GM10266 (cell line): ENCODE measurements at regions not wholly inside any gene's neighbourhood (a gene's known extent, or its start where the extent isn't known, plus 50 kb on each side); places are given as distances from the start of the nearest gene placed in this dataset.

Experiments used
- DNase-seq: peaks from one replicate; pipeline ENCODE4 v3.0.0; 2012; ENCODE audit errors: extremely low spot score
- TF ChIP-seq, protein P1 (sequence below): IDR thresholded peaks from 2 replicates; pipeline ENCODE4 v1.5.1; 2012; ENCODE audit warnings: mild to moderate bottlenecking, low read depth; ENCODE audit not compliant: control insufficient read depth, insufficient read depth; ENCODE audit errors: missing control alignments

DNA sequence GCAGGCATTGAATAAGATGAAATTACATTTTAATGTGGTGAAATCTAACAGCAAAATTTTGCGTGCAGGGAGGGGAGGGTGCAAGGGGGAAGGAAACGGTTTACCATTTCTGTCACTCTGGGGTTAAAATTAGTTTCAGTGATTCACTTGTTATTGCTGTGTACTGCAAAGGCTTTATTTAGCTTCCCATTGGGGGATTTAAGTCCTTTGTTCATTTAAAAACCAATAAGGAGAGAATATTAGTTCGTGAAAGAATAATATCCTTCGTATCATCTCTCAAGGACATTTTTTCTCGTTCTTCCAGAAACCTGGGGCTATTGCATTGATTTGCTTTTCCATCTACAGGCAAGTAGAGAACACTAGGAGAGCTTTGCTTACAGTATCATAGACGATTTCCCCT is 667.8 kb upstream of the RGMB start:
- no peak for DNase-seq
- TF ChIP-seq, protein P1, sequence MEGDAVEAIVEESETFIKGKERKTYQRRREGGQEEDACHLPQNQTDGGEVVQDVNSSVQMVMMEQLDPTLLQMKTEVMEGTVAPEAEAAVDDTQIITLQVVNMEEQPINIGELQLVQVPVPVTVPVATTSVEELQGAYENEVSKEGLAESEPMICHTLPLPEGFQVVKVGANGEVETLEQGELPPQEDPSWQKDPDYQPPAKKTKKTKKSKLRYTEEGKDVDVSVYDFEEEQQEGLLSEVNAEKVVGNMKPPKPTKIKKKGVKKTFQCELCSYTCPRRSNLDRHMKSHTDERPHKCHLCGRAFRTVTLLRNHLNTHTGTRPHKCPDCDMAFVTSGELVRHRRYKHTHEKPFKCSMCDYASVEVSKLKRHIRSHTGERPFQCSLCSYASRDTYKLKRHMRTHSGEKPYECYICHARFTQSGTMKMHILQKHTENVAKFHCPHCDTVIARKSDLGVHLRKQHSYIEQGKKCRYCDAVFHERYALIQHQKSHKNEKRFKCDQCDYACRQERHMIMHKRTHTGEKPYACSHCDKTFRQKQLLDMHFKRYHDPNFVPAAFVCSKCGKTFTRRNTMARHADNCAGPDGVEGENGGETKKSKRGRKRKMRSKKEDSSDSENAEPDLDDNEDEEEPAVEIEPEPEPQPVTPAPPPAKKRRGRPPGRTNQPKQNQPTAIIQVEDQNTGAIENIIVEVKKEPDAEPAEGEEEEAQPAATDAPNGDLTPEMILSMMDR: no peak

DNA sequence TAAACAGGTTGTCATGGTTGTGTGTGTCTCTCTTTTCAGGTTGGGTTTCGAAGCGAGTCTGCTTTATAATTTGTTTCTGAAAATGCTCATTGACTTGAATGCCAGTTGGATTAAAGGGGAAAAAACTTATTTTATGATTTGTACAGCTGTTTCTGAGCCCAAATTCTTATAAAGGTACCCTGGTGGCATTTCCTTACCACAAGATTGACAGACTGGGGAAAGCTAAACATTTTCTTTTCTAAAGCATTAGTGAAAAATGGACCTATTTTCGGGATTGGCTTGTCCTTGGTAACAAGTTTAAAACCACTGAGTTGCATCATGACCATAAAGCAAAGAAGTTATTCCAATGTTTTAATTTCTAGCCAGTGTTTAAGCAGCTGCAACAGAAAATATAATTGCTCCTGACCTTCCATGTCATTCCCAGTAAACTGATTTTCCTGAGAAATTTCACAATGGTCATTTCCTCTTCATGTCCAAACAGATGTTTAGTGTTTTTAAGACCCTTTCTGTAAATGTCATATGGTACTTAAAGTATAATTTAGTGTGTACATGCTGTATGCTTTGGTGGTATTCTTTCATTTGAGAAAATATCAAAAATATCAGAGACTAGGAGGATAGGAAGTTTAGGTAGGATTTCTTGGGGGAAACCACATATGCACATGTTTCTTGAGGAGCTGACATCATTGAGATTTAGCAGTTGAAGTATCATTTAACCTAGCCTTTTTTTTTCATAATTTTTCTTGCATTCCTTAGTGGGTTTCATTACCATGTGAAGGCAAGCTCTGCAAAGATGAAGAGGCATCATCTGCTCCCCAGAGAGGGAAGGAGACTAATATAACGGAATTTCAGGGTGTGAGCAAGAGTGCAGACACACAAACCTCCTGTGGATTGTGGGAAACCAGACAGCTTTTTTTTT is 667.1 kb upstream of the RGMB start:
- TF ChIP-seq, protein P1: no peak
- no peak for DNase-seq

DNA sequence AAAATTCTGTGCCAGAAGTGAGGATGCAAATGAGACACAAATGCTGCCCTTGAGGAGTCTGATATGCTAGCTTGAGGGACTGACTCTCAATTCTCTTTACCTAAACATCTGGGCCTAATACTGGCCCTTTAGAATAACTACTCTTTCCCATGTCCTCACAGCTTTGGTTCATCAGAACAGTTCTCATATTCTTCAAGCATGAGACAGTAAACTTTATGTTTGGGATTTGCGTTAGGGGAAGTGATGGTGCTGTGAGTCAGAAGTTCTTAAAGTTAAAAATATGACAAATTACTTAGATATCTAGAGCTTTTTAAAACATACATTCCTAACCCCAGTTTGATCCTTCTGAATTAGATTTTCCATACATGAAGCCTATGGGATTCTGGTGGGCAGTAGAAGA is 665.0 kb upstream of the RGMB start:
- DNase-seq: no peak
- TF ChIP-seq, protein P1: no peak

DNA sequence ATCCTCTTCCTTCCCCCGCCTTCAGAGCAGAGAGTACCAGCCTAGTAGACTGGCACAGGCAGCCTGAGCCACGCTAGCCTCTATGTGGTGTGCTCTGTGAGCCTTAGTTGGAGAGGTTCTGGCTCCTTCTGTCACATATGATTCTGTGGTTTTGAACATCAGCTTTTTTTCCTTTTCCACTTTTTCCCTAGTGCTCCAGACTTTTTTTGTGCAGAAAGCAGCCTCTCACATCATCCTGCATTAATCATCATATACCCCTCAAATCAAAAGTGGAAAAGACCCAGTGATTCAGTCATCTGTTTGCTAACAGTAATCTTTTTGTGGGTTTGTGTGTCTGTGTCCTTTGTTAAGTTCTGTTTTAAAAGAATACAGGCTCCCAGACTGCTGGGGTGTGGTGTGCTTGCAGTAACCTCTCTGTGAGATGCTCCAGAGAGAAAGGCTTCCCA is 663.9 kb upstream of the RGMB start:
- TF ChIP-seq, protein P1: no peak
- DNase-seq: no peak

DNA sequence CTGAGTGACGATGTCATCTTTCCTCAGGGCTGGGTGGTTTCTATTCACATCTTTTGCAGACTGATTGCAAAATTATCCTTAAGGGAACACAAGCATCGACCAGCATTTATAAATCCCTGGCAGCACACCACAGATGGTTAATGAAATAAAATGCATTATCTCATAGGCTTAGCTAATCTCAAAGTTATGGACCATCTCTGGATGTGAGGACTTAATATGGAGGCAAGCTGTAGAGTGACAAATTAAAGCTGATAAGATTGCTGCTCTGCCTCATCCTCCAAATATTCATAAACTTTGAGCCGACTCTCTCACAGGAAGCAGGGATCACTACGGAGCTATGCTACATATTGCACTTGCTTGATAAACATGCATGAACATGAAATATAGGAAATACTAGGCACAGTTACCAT is 663.2 kb upstream of the RGMB start:
- no peak for DNase-seq
- TF ChIP-seq, protein P1: no peak

DNA sequence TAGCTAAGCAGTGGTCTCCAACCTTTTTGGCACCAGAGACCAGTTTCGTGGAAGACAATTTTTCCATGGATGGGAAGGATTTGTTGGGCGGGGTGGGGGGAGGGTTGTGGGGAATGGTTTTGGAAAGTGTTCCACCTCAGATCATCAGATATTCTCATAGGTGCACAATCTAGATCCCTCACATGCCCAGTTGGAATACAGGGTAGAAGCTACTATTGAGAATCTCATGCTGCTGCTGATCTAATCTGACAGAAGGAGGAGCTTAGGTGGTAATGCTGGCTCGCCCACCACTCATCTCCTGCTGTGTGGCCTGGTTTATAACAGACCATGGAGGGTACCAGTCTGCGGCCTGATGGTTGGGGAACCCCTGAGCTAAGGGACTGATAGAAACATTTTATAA is 662.7 kb upstream of the RGMB start:
- TF ChIP-seq, protein P1: no peak

DNA sequence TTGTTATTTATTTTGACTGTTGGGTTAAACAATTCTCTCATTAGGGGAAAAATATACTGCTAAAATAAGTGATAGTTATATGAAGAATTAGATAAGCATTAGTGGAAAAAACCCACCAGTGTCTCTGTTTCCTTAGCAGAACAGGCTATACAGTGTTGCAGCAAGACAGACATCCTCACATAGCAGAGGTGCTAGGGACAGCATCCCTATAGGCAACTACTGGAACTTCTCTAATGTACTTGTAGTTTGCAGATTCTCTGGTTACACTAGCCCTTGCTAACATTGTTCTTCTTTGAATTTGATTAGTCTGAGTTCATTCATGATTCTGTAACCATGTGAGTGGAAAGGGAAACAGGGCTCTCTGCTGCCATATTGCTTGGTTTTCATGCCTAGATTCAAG is 661.8 kb upstream of the RGMB start:
- DNase-seq: no peak
- TF ChIP-seq, protein P1: no peak

More for the DNA sequence above, 662.7 kb upstream of the RGMB start:
- DNase-seq: no peak
